ENCODE measurements at regions not wholly inside any gene's neighbourhood (a gene's known extent, or its start where the extent isn't known, plus 50 kb on each side); places are given as distances from the start of the nearest gene placed in this dataset.

- no peak for DNase-seq (ENCODE audit: extremely low spot score, unreplicated experiment)
- no peak for TF ChIP-seq CTCF (IDR thresholded peaks at IDR 0.05)
- H3K4me1 Mint-ChIP-seq (ENCODE audit: unreplicated experiment) = peaks cover 3% of the 10 kb centered on the region
- H3K9me3 Mint-ChIP-seq (ENCODE audit: unreplicated experiment) = no peaks in the 10 kb centered on the region
- no peak overlapping the region for H3K27ac Mint-ChIP-seq (ENCODE audit: unreplicated experiment)
- H3K4me3 Mint-ChIP-seq (ENCODE audit: unreplicated experiment) = no peak overlapping the region
- no peaks in the 10 kb centered on the region for H3K27me3 Mint-ChIP-seq (ENCODE audit: unreplicated experiment)
- no peaks in the 10 kb centered on the region for H3K36me3 Mint-ChIP-seq (ENCODE audit: unreplicated experiment)
Measured at GRCh38 chr10:90975096-90975495, 54.2 kb upstream of the ANKRD1 start.

- Mint-ChIP-seq H3K27ac (ENCODE audit: unreplicated experiment) (no peak overlapping the region), H3K4me1 (ENCODE audit: unreplicated experiment) (no peaks in the 10 kb centered on the region), H3K27me3 (ENCODE audit: unreplicated experiment) (no peaks in the 10 kb centered on the region), H3K36me3 (ENCODE audit: unreplicated experiment) (no peaks in the 10 kb centered on the region), H3K4me3 (ENCODE audit: unreplicated experiment) (no peak overlapping the region), H3K9me3 (ENCODE audit: unreplicated experiment) (no peaks in the 10 kb centered on the region)
- no peak for TF ChIP-seq CTCF (IDR thresholded peaks at IDR 0.05)
- no peak for DNase-seq (ENCODE audit: extremely low spot score, unreplicated experiment)
Measured at GRCh38 chr10:90977162-90977854, 56.4 kb upstream of the ANKRD1 start.

- H3K4me1 Mint-ChIP-seq (ENCODE audit: unreplicated experiment) = no peaks in the 10 kb centered on the region
- H3K27me3 Mint-ChIP-seq (ENCODE audit: unreplicated experiment) = no peaks in the 10 kb centered on the region
- no peak for TF ChIP-seq CTCF (IDR thresholded peaks at IDR 0.05)
- H3K27ac Mint-ChIP-seq (ENCODE audit: unreplicated experiment) = no peak overlapping the region
- no peak for DNase-seq (ENCODE audit: extremely low spot score, unreplicated experiment)
- no peaks in the 10 kb centered on the region for H3K9me3 Mint-ChIP-seq (ENCODE audit: unreplicated experiment)
- no peak overlapping the region for H3K4me3 Mint-ChIP-seq (ENCODE audit: unreplicated experiment)
- no peaks in the 10 kb centered on the region for H3K36me3 Mint-ChIP-seq (ENCODE audit: unreplicated experiment)
Measured at GRCh38 chr10:90977855-90978486, 57.1 kb upstream of the ANKRD1 start.

- Mint-ChIP-seq H3K4me1 (ENCODE audit: unreplicated experiment) (no peaks in the 10 kb centered on the region), H3K9me3 (ENCODE audit: unreplicated experiment) (no peaks in the 10 kb centered on the region), H3K27ac (ENCODE audit: unreplicated experiment) (no peak overlapping the region), H3K4me3 (ENCODE audit: unreplicated experiment) (no peak overlapping the region), H3K36me3 (ENCODE audit: unreplicated experiment) (no peaks in the 10 kb centered on the region), H3K27me3 (ENCODE audit: unreplicated experiment) (no peaks in the 10 kb centered on the region)
- TF ChIP-seq CTCF (IDR thresholded peaks at IDR 0.05) = no peak
- DNase-seq (ENCODE audit: extremely low spot score, unreplicated experiment) = no peak
Measured at GRCh38 chr10:90982406-90983008, 61.6 kb upstream of the ANKRD1 start.

- Mint-ChIP-seq H3K4me1 (ENCODE audit: unreplicated experiment) (no peaks in the 10 kb centered on the region), H3K9me3 (ENCODE audit: unreplicated experiment) (no peaks in the 10 kb centered on the region), H3K27ac (ENCODE audit: unreplicated experiment) (no peak overlapping the region), H3K4me3 (ENCODE audit: unreplicated experiment) (no peak overlapping the region), H3K36me3 (ENCODE audit: unreplicated experiment) (no peaks in the 10 kb centered on the region), H3K27me3 (ENCODE audit: unreplicated experiment) (no peaks in the 10 kb centered on the region)
- TF ChIP-seq CTCF (IDR thresholded peaks at IDR 0.05) = no peak
- DNase-seq (ENCODE audit: extremely low spot score, unreplicated experiment) = no peak
Measured at GRCh38 chr10:90983914-90984549, 63.1 kb upstream of the ANKRD1 start.

Measured in osteocyte (in vitro differentiated cells).